ENCODE measurements at regions not wholly inside any gene's neighbourhood (a gene's known extent, or its start where the extent isn't known, plus 50 kb on each side); places are given as distances from the start of the nearest gene placed in this dataset.

GRCh38 chr20:22722811-22723210 is 138.4 kb upstream of the FOXA2 start:
- TF ChIP-seq EZH2 (IDR thresholded peaks at IDR 0.05; ENCODE audit: insufficient read depth, poor library complexity, severe bottlenecking) (no peak), EZH2phosphoT487 (IDR thresholded peaks at IDR 0.05; ENCODE audit: insufficient read depth, low read depth) (no peak)
